Right lobe of liver (tissue), 4 donors: ENCODE measurements at regions not wholly inside any gene's neighbourhood (a gene's known extent, or its start where the extent isn't known, plus 50 kb on each side); places are given as distances from the start of the nearest gene placed in this dataset.

Source experiments
- POLR2A ChIP-seq: fragments of 450-650 bp; IDR thresholded peaks from one replicate; pipeline ENCODE4 v1.6.1; 2017; ENCODE audit warnings: antibody characterized with exemption, mild to moderate bottlenecking
- TF ChIP-seq, protein P1 (sequence below), 4 donors: fragments of 200-600 bp in 3 of 4; fragments of 450-650 bp in 1 of 4; IDR thresholded peaks; one replicate each; pipeline versions ENCODE4 v1.5.1 to v1.8.0; 2016 to 2022; ENCODE audit warnings: antibody characterized with exemption in 4 of 4, mild to moderate bottlenecking in 2 of 4
- donor health status: DM: no; HTN: no; CAD: no.
- donor health status: DM: no; HTN: no; CAD: no.
- donor health status: DM: no; HTN: yes; CAD: no.

DNA sequence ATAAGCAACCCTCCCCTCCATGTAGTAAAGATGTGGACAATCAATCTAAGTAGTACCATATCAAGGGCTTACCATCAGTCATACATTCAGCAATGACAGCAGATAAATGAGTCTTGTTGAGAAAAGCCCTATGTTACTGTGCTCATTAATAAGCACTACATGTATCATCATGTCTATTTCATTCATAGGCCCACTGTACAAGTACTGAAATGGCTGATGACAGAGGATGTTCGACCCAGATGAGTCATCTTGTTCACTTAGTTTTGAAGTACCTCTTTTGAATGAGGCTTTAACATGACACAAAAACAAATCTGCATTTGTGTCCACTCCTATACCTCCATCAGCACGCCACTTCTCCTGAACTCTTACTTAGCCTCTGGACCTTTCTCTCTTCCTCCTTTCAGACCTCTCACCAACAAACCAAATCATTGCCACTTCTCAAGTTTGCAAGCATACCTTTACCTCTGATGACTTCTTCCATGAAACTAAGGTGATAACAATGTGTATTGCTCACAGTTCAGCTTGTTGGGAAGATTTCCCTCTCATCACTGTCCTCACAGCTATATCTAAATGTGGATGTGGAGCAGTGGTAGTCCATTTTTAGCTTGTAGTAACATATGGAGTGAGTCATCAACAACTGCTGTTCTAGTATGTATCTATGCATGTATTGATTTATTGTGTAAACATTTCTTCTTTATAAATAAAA, 921.0 kb upstream of the SLC39A10 start:
- no peak for TF ChIP-seq POLR2A
- TF ChIP-seq, protein P1, sequence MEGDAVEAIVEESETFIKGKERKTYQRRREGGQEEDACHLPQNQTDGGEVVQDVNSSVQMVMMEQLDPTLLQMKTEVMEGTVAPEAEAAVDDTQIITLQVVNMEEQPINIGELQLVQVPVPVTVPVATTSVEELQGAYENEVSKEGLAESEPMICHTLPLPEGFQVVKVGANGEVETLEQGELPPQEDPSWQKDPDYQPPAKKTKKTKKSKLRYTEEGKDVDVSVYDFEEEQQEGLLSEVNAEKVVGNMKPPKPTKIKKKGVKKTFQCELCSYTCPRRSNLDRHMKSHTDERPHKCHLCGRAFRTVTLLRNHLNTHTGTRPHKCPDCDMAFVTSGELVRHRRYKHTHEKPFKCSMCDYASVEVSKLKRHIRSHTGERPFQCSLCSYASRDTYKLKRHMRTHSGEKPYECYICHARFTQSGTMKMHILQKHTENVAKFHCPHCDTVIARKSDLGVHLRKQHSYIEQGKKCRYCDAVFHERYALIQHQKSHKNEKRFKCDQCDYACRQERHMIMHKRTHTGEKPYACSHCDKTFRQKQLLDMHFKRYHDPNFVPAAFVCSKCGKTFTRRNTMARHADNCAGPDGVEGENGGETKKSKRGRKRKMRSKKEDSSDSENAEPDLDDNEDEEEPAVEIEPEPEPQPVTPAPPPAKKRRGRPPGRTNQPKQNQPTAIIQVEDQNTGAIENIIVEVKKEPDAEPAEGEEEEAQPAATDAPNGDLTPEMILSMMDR (IDR thresholded peaks at IDR 0.05): no peak
